NCI-H128 (cell line): ENCODE measurements at regions not wholly inside any gene's neighbourhood (a gene's known extent, or its start where the extent isn't known, plus 50 kb on each side); places are given as distances from the start of the nearest gene placed in this dataset.

Experiments used
- DNase-seq: peaks from one replicate; lab custom pipeline; 2025; ENCODE audit not compliant: unreplicated experiment; lab: John Stamatoyannopoulos, UW

DNA sequence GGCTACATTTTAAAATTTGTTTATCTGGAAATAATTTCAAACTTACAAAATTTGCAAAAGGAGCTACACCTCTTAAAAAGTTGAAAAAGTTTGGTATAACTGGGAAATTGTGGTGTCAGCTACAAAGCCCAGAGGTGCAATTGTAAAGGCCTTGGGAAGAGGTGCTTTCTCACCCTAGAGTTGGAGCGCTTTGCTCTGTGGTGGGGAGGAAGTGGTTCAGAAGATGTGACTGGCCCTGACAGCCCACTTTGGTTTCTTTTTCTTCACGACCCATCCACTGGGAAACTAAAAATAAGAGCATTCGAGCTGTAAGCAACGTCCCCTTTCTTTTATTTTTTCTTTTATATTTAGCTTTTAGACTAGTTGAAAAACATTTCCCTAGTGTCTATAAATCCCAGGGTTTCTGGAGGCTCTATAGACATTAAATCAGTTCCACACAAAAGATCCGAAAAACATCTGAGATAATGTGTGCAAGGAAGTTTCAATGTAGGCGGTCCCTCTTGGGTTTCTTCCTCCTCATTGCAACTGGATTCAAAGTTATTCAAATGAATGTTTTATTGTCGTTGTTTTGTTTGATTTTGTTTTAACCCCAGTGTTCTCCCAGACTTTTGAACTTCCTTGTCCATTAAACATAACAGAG lies 397.8 kb downstream of the KIF16B start:
- DNase-seq = no peak

DNA sequence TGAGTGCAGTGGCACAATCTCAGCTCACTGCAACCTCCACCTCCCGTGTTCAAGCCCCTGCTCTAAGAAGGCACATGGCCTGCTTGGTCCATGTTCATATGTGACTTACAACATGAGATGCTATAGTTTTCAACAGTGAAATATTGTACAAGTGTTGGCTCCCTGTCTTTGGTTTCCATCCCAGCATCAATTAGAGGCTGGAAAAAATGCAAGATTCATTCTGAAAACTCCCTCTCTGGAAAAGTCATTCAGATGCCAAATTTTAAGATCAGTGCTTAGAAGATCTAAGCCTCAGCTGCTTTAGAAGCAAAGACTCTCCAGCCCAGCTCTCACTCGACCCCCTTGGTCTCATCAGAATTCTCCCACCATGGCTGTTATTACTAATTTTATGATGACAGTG lies 398.9 kb downstream of the KIF16B start:
- no peak for DNase-seq

DNA sequence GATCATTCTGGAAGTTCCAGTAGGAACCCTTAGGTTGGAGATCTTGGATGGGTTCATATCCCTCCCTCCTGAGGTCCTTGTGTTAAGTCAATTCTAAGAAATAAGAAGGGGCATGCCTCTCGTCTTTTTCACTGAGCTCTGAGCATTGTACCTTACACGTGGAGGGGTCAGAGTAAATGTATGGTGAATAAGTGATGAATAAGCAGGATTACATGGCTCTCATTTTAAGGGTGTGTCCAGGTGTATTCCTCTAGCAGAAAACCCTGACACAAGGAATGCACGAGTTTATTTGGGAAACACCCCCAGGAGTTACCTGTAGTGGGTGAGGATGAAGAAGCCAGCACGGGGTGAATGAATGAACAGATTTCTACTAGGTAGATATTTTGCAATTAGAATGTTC lies 400.2 kb downstream of the KIF16B start:
- no peak for DNase-seq

DNA sequence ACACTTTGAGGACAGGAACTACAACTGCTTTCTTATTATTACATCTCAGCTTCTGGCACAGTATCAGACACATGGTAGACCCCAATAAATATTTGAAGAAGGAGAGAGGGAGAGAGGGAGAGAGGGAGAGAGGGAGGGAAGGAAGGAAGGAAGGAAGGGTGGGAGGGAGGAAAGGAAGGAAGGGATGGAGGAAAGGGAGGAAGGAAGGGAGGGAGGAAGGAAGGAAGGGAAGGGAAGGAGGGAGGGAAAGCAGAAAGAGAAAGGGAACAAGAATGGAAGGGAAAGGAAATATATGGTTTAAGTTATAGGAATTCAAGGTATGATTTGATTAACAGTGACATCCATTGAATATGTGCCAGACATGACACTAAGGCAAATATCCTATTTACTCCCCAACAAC lies 402.1 kb downstream of the KIF16B start:
- no peak for DNase-seq

DNA sequence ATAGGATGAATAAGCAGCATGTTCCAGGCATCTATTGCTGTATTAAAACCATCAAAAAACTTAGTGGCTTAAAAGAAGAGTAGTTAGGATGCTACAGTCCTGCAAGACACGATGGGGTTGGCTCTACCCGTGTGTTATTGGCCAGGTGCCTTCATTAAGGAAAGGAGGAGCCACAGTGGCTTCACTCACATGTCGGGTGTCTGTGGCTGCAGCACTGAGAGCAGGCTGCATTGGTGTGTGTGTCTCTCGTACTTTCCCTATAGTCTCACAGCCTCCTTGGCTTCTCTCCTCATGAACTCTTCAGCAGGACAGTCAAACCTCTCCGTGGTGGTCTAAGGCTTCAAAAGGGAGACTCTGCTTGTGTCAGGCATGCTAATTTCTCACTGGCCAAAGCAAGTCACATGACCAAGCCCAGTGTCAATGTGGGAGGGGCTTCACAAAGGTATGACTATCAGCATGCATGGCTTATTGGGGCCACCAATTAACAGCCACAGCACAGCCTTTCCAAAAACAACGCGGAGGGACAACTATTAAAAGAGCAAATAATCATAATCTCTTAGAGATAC lies 402.8 kb downstream of the KIF16B start:
- DNase-seq = no peak

DNA sequence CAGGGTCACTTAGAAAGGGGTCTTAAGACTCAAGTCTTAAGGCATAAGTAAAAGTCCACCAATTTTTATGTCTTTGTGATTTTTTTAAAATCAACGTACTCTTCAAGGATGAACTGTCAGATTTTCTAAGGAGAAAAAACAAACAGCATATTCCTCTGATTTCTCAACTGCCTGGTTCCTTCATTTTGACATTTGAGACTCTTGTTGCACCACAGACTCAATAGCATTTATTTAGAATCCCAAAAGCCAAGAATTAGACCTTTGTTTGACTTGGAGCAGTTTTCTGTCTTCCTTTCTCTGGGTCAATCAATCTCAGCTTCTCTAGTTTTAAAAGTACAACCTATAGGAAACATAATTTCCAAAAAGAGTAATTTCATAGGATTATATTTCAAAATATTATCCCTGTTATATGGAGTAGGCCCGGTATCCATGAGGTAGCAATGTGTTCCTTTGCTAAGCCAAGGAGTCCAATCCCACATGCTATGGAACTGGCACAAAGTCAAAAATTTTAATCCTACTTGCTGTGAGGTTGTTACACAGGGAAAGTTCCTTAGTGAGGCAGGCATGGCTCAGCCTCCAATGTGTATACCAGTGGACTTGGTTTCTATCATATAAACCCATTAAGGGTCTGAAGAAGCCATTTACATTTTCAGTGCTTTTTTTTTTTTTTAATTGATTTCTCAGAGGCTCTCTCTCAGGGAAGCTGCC lies 405.7 kb downstream of the KIF16B start:
- no peak for DNase-seq

DNA sequence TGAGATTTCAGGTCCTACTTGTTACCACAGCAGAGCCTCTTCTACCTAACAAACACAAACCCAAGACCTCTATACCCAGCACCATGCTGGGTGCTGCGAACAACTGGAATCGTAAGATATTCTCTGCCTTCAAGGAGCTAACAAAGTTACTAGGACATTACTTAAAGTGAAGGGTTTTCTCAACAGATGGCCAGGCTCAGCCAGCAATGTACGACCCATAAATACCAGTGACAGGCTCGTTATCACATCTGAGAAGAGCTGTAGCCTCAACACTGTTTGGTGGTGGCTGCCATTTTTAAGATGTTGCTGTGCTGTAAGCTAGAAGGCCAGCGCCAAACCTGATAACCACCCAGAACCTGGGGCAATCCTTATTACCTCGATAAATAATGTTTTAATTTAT lies 406.5 kb downstream of the KIF16B start:
- DNase-seq = no peak

DNA sequence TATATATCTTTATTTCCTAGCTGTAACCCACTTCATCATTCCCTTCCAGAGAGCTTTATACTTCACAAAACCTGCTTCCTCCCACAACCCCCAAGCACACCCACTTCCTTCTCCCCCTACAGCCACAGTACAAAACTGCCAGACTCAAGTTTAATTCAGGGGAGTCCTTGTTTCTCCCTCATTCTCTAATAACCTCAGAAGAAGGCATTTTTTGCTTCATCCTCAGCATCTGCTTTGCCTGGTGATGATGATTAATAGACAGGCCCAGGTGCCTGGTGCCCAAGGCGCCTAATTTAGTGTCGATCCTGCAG lies 414.3 kb downstream of the KIF16B start:
- DNase-seq = no peak

DNA sequence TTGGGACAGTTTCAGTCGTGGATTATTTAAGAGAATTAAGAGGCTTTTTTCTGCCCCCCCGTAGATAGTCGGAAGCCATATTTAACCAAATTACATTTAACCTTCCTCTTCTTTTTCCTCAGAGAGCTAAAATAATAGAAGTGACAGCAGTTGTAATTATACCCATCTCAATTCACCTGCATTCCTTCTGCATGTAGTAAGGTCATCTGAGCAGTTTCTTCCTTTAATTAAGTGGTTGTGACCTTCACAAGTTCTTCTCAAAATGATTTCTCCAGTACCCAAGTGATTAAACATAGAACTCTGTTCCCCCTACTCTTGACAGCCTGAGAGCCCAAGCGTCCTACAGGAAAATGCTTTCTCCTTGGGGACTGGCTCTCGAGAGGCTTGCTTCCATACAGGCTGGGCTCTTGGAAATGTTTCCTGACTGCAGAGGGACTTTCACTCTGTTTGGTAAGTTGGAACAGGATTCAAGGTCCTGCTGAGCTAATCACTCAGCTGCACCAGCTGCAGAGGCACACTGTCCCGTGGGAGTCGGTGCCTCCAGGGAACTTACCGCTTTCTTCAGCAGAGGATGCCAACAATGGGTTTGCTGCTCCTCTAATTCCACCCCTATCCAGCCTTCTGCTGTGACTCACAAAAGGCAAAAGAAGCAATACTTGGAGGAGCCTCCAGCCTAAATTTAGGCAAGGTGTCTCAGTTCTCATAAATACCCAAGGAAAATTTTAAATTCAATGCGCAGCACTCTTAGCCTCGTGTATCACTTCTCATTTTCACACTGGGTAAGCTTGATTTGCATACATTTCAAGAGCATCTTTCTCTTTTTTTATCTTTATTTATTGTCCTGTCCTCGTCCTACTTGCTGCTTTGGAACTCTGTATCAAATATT lies 414.9 kb downstream of the KIF16B start:
- no peak for DNase-seq

DNA sequence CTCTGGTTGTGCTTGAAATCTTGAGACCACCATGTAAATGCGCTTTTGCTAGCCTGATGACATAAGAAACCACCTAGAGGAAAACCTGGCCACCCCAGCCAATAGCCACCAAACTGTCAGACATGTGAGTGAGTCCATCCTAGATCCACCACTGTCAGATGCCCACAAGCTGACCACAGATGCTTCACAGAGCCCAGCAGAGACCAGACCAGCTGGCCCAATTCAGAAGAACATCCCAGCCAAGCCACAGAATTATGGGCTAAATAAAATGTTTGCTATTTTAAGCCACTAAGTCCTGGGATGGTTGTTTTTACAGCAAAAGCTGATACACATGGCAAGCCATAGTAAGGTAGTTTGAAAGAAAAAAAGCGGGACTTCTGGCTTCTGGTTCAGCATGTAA lies 425.3 kb downstream of the KIF16B start:
- DNase-seq = no peak

DNA sequence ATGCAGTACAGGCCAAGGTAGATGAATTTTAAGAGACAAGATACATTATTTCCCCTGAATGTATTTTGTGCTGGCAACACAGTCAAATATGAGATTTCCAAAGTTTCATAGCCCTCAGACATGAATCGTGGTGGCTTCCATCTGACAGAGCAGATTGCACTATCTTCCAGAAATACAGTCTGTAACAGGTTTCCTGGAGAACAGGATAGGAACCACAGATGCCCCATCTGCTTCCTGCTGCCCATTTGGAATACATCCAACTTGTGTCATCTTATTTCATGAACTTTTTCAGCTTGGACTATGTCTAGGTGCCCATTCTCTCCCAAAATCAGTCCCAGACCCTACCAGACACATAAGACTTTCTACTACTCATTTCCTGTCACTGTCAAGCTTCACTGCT lies 426.0 kb downstream of the KIF16B start:
- no peak for DNase-seq

DNA sequence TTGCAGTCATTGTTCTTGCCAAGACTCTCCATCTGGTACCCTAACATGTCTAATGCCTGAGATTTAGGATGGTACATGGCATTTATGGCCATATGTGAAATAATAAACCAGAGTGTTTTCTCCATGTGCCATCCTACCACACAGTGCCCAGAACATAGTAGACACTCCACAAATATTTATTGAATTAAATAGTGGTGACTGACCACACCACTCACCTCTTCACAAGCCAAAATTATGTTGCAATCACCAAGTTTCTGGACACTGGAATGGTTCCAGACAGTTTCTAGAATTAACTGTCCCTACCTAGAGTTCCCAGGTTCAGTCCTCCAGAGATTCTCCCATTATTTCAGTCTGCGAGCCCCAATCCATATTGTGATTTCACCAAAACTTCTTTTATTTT lies 427.3 kb downstream of the KIF16B start:
- no peak for DNase-seq

DNA sequence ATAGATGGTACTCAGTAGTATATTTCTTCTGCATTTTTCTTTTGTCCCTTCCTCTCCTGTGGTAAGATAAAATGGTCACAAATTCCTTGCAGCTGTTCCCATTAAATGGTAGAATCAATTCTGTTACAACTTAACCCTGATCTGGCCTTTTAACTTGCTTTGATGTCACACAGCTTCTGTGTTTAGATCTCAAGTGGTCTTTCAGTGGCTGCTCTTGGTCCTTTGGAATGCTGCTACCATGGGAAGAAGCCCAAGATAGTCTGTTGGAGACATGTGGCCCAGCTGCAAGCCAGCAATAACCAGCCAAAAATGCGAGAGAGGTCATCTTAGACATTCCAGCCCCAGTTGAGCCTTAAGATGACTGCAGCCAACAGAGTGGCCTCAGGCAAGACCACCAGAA lies 429.7 kb downstream of the KIF16B start:
- DNase-seq = no peak

DNA sequence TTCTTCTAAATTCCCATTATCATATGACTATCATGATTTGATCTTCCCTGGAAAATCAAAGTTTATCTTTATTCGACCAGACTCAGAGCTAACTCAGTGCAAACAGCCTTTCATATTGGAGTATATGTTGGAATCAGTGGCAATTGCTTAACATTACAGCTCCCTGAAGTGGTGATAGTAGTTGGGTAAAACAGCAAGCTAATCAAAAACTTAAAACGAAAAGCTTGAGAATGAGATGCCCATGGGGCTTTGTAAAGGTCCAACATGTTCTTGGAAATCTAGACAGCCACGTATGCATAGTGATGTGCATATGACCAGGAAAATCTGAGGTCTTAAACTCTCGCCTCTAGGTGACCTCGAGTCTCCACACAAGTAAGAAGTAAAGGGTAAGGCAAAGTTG lies 437.6 kb downstream of the KIF16B start:
- no peak for DNase-seq

DNA sequence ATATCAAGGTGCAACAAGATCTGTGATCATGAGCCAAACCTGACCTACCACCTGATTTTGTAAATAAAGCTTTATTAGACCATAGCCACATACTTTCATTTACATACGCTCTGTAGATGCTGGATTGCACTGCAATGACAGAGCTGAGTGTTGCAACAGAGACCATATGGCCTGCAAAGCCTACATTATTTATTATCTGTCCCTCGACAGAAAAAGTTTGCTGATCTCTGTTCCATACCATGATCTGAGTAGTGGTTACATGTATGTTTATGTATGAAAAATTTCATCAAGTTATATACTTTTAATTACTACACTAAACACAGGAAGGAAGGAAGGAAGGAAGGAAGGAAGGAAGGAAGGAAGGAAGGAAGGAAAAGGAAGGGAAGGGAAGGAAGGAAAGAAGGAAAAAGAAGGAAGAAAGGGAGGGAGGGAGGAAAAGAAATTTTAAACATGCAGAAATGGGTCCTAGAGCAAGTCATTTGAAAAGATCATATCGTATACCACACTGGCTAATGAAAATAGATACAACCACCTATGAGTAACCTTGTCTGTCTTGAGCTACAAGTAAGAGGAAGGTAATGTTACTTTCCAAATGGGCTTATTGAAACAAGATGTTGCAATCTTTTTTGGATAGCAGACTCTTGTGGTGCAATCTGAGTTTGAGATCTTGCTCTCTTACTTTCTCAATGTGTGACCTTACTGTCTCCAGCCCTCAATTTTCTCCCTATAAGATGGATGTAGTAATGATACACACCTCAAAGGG lies 441.0 kb downstream of the KIF16B start:
- DNase-seq = no peak

DNA sequence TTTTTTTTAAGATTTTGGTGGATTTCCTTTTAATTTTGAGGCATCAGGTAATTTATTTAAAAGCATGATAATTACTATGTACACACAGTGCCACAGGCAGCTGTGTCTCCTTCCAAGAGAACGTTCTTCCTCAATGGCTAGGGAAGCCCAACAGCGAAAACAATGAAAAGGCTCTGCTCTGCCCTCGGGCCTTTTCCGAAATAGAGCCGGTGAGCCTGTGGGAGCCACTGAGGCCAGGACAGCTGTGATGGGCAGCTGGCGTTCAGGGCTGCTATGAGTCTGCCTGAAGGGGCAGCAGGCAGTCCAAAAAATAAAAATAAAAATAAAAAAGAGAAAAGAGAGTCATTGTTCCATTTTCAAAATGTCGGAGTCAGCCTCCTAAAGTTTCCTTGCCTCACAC lies 443.8 kb downstream of the KIF16B start:
- DNase-seq = no peak

DNA sequence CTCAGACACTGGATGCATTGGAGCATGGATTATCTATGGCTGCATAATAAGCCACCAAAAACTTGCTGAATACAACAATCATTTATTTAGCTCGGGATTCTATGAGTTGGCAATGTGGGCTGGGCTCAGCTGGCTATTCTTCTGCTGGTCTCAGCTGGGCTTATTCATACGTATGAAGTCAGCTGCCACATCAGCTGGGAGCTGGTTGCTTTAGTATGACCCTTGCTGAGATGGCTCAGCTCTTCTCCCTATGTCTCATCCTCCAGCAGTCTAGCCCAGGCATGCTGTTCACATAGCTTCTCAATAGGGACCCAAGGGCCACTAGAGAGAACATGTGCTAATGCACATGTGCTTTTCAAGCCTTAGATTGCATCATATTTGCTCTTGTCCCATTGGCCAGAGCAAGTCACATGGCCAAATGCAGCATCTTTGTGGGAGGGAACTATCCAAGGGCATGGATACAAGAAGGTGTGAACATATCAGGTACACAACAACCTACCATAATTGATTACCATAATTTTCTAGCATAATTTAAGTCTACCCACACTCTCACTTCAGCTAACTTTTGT lies 444.6 kb downstream of the KIF16B start:
- DNase-seq = no peak

DNA sequence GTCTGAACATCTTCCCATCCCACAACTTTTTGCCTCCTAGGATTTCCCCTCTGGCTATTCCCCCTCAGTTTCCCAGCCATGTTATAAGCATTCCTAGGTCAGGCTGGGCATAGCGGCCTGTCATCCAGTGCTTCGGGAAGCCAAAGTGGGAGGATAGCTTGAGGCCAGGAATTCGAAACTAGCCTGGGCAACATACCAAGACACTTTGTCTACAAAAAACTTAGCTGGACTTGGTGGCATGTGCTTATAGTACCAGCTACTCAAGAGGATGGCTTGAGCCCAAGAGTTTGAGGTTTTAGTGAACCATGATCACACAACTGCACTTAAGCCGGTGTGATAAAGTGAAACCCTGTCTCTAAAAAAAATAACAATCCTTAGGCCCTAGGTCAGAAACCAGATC lies 447.4 kb downstream of the KIF16B start:
- DNase-seq = no peak

DNA sequence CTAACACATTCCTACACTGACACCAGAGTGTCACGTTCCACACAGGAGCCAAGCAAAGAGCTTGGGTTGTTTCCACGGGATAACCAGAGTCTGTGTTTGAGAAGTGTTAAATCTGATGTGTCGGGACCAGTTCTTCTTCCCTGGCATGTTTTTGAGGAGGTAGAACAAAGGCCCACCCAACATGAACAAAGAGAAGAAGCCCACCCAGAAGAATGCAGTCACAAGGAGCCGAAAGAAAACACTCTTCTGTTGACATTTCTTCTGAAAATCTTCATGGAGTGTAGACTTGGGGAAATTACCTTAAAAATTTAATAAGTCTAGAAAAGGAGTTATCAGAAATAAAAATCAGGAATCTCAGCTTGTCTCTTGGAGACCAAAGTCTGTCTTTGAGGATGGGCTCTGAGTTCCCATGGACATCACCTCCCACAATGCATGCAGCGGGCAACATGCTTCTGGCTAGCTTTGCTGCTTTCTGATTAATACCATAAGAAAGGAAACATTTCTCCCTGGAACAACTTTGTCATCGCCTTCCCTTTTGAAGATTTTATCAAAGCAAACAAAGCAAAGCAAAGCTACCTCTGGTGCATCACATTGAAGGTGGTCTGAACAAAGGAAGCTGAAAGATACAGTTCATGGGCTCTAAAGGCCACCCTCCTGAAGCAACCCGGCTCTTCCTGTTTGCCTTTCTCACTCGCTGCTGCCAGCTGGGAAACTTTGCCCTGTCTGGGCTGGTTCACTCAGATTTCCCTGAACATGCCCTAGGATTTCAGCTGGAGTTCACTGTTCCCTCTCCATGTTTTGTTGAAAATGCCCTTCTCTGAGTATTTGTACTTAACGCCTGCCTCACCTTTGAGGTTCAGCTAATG lies 448.1 kb downstream of the KIF16B start:
- no peak for DNase-seq

DNA sequence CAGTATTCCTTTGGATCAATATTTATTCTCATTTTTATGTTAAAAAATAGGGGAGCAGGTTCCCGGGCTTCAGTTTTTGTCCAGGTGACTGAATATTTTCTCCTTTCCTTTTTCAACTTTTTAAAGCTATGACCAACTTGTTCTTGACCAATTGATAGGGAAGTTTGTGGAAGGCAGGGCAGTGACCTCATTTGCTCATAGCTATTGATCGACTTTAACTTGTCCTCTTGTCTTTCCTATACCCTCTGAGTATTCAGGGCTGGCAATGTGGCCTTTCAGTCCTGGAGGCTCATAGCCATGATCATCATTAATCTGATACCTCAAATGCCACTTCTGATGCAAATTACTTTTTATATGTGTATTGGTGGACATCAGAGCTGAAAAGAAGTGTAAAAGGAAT lies 448.8 kb downstream of the KIF16B start:
- no peak for DNase-seq
